ENCODE measurements at regions not wholly inside any gene's neighbourhood (a gene's known extent, or its start where the extent isn't known, plus 50 kb on each side); places are given as distances from the start of the nearest gene placed in this dataset.

GRCh38 chr9:115983366-115983765 lies 170.2 kb upstream of the PAPPA start:
- TF ChIP-seq POLR2AphosphoS5 (IDR thresholded peaks at IDR 0.05; ENCODE audit: low read depth, low read length), result no peak
- TF ChIP-seq SIN3A (IDR thresholded peaks at IDR 0.05; ENCODE audit: borderline replicate concordance, low read depth, low read length), result no peak
- no peak for TF ChIP-seq CHD2 (IDR thresholded peaks at IDR 0.05; ENCODE audit: low read length, partially characterized antibody)
- TF ChIP-seq YY1 (IDR thresholded peaks at IDR 0.05; ENCODE audit: low read depth), result no peak
- TF ChIP-seq REST (IDR thresholded peaks at IDR 0.05; ENCODE audit: low read depth, low read length), result no peak
- no peak for TF ChIP-seq EZH2phosphoT487 (IDR thresholded peaks at IDR 0.05; ENCODE audit: borderline replicate concordance, low read depth)

Measured in SK-N-SH (cell line).